Progenitor cell of endocrine pancreas (in vitro differentiated cells): ENCODE measurements at regions not wholly inside any gene's neighbourhood (a gene's known extent, or its start where the extent isn't known, plus 50 kb on each side); places are given as distances from the start of the nearest gene placed in this dataset.

Source experiments
- DNase-seq: peaks from one replicate; pipeline ENCODE4 v3.0.0; 2021; ENCODE audit warnings: low spot score; ENCODE audit not compliant: unreplicated experiment
- H3K27ac Mint-ChIP-seq: 2 replicates; pipeline ENCODE4 v1.8.0; 2021; ENCODE audit warnings: mild to moderate bottlenecking, moderate library complexity, mixed read lengths
- H3K27me3 Mint-ChIP-seq: 2 replicates; pipeline ENCODE4 v1.8.0; 2021; ENCODE audit warnings: mixed read lengths
- H3K36me3 Mint-ChIP-seq: 2 replicates; pipeline ENCODE4 v1.8.0; 2022; ENCODE audit warnings: mixed read lengths; ENCODE audit not compliant: insufficient read depth
- H3K4me1 Mint-ChIP-seq: 2 replicates; pipeline ENCODE4 v1.8.0; 2021; ENCODE audit warnings: low read depth, mixed read lengths
- H3K4me3 Mint-ChIP-seq: 2 replicates; pipeline ENCODE4 v1.8.0; 2021; ENCODE audit warnings: low read depth, mild to moderate bottlenecking, moderate library complexity, mixed read lengths
- H3K9me3 Mint-ChIP-seq: 2 replicates; pipeline ENCODE4 v1.8.0; 2021; ENCODE audit warnings: low read depth, mixed read lengths
- TF ChIP-seq, protein P1 (sequence below): fragments of 200-600 bp; sonication (generic); IDR thresholded peaks from one replicate; pipeline ENCODE4 v1.5.0; 2021; ENCODE audit warnings: antibody characterized with exemption, mild to moderate bottlenecking; ENCODE audit not compliant: unreplicated experiment

- Mint-ChIP-seq H3K27ac (no peak overlapping the region), H3K36me3 (no peaks in the 10 kb centered on the region), H3K4me1 (no peaks in the 10 kb centered on the region), H3K4me3 (no peak overlapping the region), H3K9me3 (peaks cover 5% of the 10 kb centered on the region), H3K27me3 (no peaks in the 10 kb centered on the region)
- no peak for DNase-seq
- TF ChIP-seq, protein P1, sequence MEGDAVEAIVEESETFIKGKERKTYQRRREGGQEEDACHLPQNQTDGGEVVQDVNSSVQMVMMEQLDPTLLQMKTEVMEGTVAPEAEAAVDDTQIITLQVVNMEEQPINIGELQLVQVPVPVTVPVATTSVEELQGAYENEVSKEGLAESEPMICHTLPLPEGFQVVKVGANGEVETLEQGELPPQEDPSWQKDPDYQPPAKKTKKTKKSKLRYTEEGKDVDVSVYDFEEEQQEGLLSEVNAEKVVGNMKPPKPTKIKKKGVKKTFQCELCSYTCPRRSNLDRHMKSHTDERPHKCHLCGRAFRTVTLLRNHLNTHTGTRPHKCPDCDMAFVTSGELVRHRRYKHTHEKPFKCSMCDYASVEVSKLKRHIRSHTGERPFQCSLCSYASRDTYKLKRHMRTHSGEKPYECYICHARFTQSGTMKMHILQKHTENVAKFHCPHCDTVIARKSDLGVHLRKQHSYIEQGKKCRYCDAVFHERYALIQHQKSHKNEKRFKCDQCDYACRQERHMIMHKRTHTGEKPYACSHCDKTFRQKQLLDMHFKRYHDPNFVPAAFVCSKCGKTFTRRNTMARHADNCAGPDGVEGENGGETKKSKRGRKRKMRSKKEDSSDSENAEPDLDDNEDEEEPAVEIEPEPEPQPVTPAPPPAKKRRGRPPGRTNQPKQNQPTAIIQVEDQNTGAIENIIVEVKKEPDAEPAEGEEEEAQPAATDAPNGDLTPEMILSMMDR, result no peak
Measured at GRCh38 chr6:115016593-115016992, 673.8 kb upstream of the HS3ST5 start.

GRCh38 chr6:115004982-115005381 lies 662.2 kb upstream of the HS3ST5 start:
- Mint-ChIP-seq H3K4me3 (no peak overlapping the region), H3K27me3 (no peaks in the 10 kb centered on the region), H3K36me3 (no peaks in the 10 kb centered on the region), H3K9me3 (no peaks in the 10 kb centered on the region), H3K27ac (no peak overlapping the region), H3K4me1 (no peaks in the 10 kb centered on the region)
- DNase-seq, result no peak
- TF ChIP-seq, protein P1, result no peak

DNA sequence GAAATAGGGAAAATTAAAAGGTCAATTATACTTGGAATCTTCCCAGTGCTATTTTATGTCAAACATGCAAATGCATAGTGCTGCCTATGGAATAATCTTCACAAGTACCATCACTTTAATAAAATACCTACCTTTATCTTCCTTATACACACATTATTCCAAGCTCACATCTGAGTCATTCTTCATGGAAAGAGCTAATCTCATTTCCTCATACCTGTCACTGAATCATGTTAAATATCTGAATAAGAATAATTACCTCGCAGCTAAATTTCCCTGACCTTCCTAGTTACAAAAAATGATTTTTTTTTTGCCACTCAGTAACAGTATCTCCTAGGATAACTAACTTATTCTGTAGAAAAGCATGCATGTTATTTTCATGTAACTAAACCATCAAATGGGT lies 661.4 kb upstream of the HS3ST5 start:
- DNase-seq, result no peak
- Mint-ChIP-seq H3K27me3 (no peaks in the 10 kb centered on the region), H3K4me1 (no peaks in the 10 kb centered on the region), H3K27ac (no peak overlapping the region), H3K36me3 (no peaks in the 10 kb centered on the region), H3K9me3 (no peaks in the 10 kb centered on the region), H3K4me3 (no peak overlapping the region)
- TF ChIP-seq, protein P1, result no peak

- no peaks in the 10 kb centered on the region for H3K9me3 Mint-ChIP-seq
- TF ChIP-seq, protein P1, result no peak
- no peaks in the 10 kb centered on the region for H3K4me1 Mint-ChIP-seq
- no peaks in the 10 kb centered on the region for H3K27me3 Mint-ChIP-seq
- H3K4me3 Mint-ChIP-seq, result no peak overlapping the region
- H3K36me3 Mint-ChIP-seq, result no peaks in the 10 kb centered on the region
- no peak overlapping the region for H3K27ac Mint-ChIP-seq
- DNase-seq, result no peak
Measured at GRCh38 chr6:115001731-115002350, 659.0 kb upstream of the HS3ST5 start.

GRCh38 chr6:115000736-115001135 lies 657.9 kb upstream of the HS3ST5 start:
- H3K4me1 Mint-ChIP-seq, result no peaks in the 10 kb centered on the region
- no peak overlapping the region for H3K4me3 Mint-ChIP-seq
- H3K27me3 Mint-ChIP-seq, result no peaks in the 10 kb centered on the region
- TF ChIP-seq, protein P1, result no peak
- H3K9me3 Mint-ChIP-seq, result peaks cover 7% of the 10 kb centered on the region
- H3K36me3 Mint-ChIP-seq, result no peaks in the 10 kb centered on the region
- DNase-seq, result no peak
- no peak overlapping the region for H3K27ac Mint-ChIP-seq
